PC-9 (cell line): ENCODE measurements at regions not wholly inside any gene's neighbourhood (a gene's known extent, or its start where the extent isn't known, plus 50 kb on each side); places are given as distances from the start of the nearest gene placed in this dataset.

Experiments used
- BruUV-seq: library from RNA; stranded (reverse); fragments of 400-500 nt; replicated peaks from 2 replicates; lab custom pipeline; 2021; lab: Mats Ljungman, UMichigan
- CTCF ChIA-PET: fragments of 300-600 bp; sonication (Branson Sonifier 250); formaldehyde crosslinking; loops from one replicate; lab custom pipeline; 2022; ENCODE audit warnings: antibody characterized with exemption; lab: Charles Lee
- POLR2A ChIA-PET: fragments of 300-600 bp; sonication (Branson Sonifier 250); formaldehyde crosslinking; loops from one replicate; lab custom pipeline; 2022; ENCODE audit warnings: antibody characterized with exemption; ENCODE audit not compliant: unreplicated experiment; lab: Charles Lee
- DNase-seq, 2 experiments: peaks; one replicate each; pipeline versions ENCODE4 v3.0.0 to v3.0.0-alpha.2; 2015 to 2022; ENCODE audit warnings: mixed read lengths in 1 of 2
- H2AFZ ChIP-seq: fragments of 200-600 bp; sonication (generic); 2 replicates; pipeline ENCODE4 v1.8.1; 2017; ENCODE audit warnings: antibody characterized with exemption
- H3F3A ChIP-seq: fragments of 200-600 bp; sonication (generic); 2 replicates; pipeline ENCODE4 v1.8.1; 2017; ENCODE audit warnings: antibody characterized with exemption, mild to moderate bottlenecking, low read depth; ENCODE audit not compliant: insufficient read depth
- H3K27ac ChIP-seq: fragments of 200-600 bp; sonication (generic); 2 replicates; pipeline ENCODE4 v1.6.1; 2016; ENCODE audit warnings: mixed run types
- H3K27me3 ChIP-seq: fragments of 200-600 bp; sonication (generic); 2 replicates; pipeline ENCODE4 v1.6.1; 2016; ENCODE audit warnings: low read depth, mixed run types; ENCODE audit not compliant: insufficient read depth
- H3K36me3 ChIP-seq: fragments of 200-600 bp; sonication (generic); 2 replicates; pipeline ENCODE4 v1.6.1; 2016; ENCODE audit warnings: low read depth, mixed run types
- H3K4me1 ChIP-seq: fragments of 200-600 bp; sonication (generic); replicated peaks from 2 replicates; pipeline ENCODE4 v1.6.1; 2016; ENCODE audit warnings: mixed run types; ENCODE audit not compliant: insufficient read depth
- H3K4me2 ChIP-seq: fragments of 200-600 bp; sonication (generic); 2 replicates; pipeline ENCODE4 v1.6.1; 2017; ENCODE audit warnings: mixed run types
- H3K4me3 ChIP-seq: fragments of 200-600 bp; sonication (generic); 2 replicates; pipeline ENCODE4 v1.6.1; 2016; ENCODE audit warnings: mixed run types
- H3K79me2 ChIP-seq: fragments of 200-600 bp; sonication (generic); 2 replicates; pipeline ENCODE4 v1.6.1; 2017; ENCODE audit warnings: low read depth, mixed run types
- H3K9me2 ChIP-seq: fragments of 200-600 bp; sonication (generic); 2 replicates; pipeline ENCODE4 v1.8.1; 2017; ENCODE audit warnings: mild to moderate bottlenecking; ENCODE audit not compliant: insufficient read depth
- H3K9me3 ChIP-seq: fragments of 200-600 bp; sonication (generic); 2 replicates; pipeline ENCODE4 v1.8.1; 2016; ENCODE audit warnings: low read depth; ENCODE audit not compliant: insufficient read depth
- H4K20me1 ChIP-seq: fragments of 200-600 bp; sonication (generic); 2 replicates; pipeline ENCODE4 v1.8.1; 2017; ENCODE audit not compliant: insufficient read depth
- EZH2 ChIP-seq: fragments of 200-600 bp; sonication (generic); IDR thresholded peaks from 2 replicates; pipeline ENCODE4 v1.8.0; 2017; ENCODE audit warnings: antibody characterized with exemption, low read depth
- intact Hi-C: fragments of 100-400 bp; cut with micrococcal nuclease; formaldehyde crosslinking; loops from one replicate; pipeline ENCODE4 v1.10.0; 2022; ENCODE audit not compliant: unreplicated experiment
- TF ChIP-seq, protein P1 (sequence below): fragments of 200-600 bp; sonication (generic); conservative IDR thresholded peaks from 2 replicates; pipeline ENCODE4 v1.6.1; 2017; ENCODE audit warnings: mixed run types, antibody characterized with exemption, mild to moderate bottlenecking, moderate library complexity

DNA sequence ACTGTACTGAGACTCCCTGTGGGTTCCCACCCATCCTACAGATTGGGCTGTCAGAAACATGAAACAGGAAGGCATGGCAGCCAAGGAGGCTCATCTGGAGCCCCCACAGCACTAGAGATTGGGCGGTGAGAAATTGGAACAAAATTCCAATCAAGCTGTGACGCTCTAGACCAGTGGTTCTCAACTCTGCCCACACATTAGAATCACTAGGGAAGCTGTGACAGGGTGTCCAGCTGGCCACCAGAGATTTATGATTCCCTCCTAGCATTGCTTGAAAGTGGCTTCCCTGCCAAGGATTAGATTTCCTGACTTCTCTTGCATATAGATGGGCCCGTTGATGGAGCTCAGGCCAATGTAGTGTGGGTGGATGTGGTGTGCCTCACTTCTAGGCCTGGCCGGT is 187.5 kb upstream of the ZC3H12A start:
- Histone ChIP-seq H3K4me2 (no peak overlapping the region), H3K9me2 (no peaks in the 10 kb centered on the region), H3K4me3 (no peak overlapping the region), H3K4me1 (no peaks in the 10 kb centered on the region), H3K27ac (no peak overlapping the region), H2AFZ (no peak overlapping the region), H3K36me3 (no peaks in the 10 kb centered on the region), H3F3A (no peaks in the 10 kb centered on the region), H3K27me3 (peaks cover 79% of the 10 kb centered on the region), H4K20me1 (no peaks in the 10 kb centered on the region), H3K9me3 (no peaks in the 10 kb centered on the region), H3K79me2 (no peaks in the 10 kb centered on the region)
- TF ChIP-seq EZH2: no peak
- TF ChIP-seq, protein P1, sequence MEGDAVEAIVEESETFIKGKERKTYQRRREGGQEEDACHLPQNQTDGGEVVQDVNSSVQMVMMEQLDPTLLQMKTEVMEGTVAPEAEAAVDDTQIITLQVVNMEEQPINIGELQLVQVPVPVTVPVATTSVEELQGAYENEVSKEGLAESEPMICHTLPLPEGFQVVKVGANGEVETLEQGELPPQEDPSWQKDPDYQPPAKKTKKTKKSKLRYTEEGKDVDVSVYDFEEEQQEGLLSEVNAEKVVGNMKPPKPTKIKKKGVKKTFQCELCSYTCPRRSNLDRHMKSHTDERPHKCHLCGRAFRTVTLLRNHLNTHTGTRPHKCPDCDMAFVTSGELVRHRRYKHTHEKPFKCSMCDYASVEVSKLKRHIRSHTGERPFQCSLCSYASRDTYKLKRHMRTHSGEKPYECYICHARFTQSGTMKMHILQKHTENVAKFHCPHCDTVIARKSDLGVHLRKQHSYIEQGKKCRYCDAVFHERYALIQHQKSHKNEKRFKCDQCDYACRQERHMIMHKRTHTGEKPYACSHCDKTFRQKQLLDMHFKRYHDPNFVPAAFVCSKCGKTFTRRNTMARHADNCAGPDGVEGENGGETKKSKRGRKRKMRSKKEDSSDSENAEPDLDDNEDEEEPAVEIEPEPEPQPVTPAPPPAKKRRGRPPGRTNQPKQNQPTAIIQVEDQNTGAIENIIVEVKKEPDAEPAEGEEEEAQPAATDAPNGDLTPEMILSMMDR: no peak
- no TSS peak for BruUV-seq
- ChIA-PET CTCF (no interaction called here), POLR2A (no interaction called here)
- DNase-seq: no peak
- intact Hi-C loops: no loop called here

DNA sequence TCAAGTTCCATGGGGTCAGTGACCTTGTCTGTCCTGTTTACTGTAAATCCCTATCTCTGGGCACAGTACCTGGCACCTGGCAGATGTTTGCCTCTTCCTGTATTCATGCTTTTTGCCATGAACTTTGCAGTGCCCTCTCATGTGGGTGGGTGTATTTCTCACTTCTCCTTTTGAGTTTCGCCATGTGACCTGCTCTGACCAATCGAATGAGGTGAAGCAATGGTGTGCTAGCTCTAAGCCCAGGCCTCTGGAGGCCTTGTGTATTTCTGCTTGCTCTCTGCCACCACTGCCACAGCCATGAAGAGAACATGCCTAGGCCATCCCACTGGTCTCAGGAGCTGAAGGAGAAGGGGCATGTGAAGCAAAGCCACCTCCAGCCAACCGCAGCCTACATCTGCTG is 185.5 kb upstream of the ZC3H12A start:
- H3F3A ChIP-seq: no peaks in the 10 kb centered on the region
- no peak for DNase-seq
- BruUV-seq: no TSS peak
- no peaks in the 10 kb centered on the region for H4K20me1 ChIP-seq
- CTCF ChIA-PET: no interaction called here
- H2AFZ ChIP-seq: no peak overlapping the region
- no peaks in the 10 kb centered on the region for H3K9me3 ChIP-seq
- no peak overlapping the region for H3K27ac ChIP-seq
- H3K4me1 ChIP-seq: no peaks in the 10 kb centered on the region
- H3K9me2 ChIP-seq: no peaks in the 10 kb centered on the region
- peaks cover 94% of the 10 kb centered on the region for H3K27me3 ChIP-seq
- intact Hi-C loops: no loop called here
- H3K4me2 ChIP-seq: no peak overlapping the region
- TF ChIP-seq, protein P1: no peak
- TF ChIP-seq EZH2: no peak
- POLR2A ChIA-PET: no interaction called here
- H3K36me3 ChIP-seq: no peaks in the 10 kb centered on the region
- H3K4me3 ChIP-seq: no peak overlapping the region
- no peaks in the 10 kb centered on the region for H3K79me2 ChIP-seq

GRCh38 chr1:37290718-37291117 is 183.7 kb upstream of the ZC3H12A start:
- H3K79me2 ChIP-seq: no peaks in the 10 kb centered on the region
- no peak overlapping the region for H3K27ac ChIP-seq
- BruUV-seq: no TSS peak
- H3K27me3 ChIP-seq: peaks cover 98% of the 10 kb centered on the region
- H2AFZ ChIP-seq: no peak overlapping the region
- H3F3A ChIP-seq: no peaks in the 10 kb centered on the region
- H3K4me2 ChIP-seq: no peak overlapping the region
- H4K20me1 ChIP-seq: no peaks in the 10 kb centered on the region
- H3K36me3 ChIP-seq: no peaks in the 10 kb centered on the region
- POLR2A ChIA-PET: interaction anchor here (0.6 kb wide), 1 partner anchor 452 kb away, joined by 5 read pairs; no protein-coding TSS in a partner anchor
- H3K4me1 ChIP-seq: no peaks in the 10 kb centered on the region
- CTCF ChIA-PET: no interaction called here
- H3K4me3 ChIP-seq: no peak overlapping the region
- intact Hi-C loops: no loop called here
- no peaks in the 10 kb centered on the region for H3K9me2 ChIP-seq
- DNase-seq: no peak
- TF ChIP-seq EZH2: no peak
- TF ChIP-seq, protein P1: no peak
- H3K9me3 ChIP-seq: no peaks in the 10 kb centered on the region
